ENCODE measurements at regions not wholly inside any gene's neighbourhood (a gene's known extent, or its start where the extent isn't known, plus 50 kb on each side); places are given as distances from the start of the nearest gene placed in this dataset.
A peak's percentile ranks its signal among the peaks of the same experiment; 100 is the strongest.

DNA sequence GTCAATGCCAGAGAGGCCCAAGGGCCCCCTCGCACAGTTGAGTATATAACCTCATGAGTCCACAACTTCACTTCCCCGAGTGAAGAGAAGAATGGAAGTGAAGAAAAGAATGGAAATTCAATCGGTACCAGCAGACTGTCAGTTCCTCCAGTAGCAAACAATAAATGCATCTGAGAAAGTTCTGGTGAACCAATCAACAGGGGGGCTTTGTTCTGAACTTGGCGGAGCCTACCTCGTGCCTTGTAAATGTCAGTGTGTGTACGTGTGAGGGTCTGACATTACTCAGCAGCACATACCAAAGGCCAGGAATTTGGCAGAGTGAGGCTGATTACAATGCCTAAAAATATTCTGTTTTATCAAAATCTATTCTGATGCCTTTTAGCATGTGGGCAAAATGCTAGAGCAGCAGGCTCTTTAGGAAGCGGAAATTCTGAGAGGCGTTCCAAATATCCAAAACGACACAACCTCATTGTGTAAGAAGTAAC lies 238.5 kb downstream of the LTN1 start:
- Histone ChIP-seq H3K27me3 (no peaks in the 10 kb centered on the region), H3K27ac (peak overlapping the region; percentile 58 to 80 (median 69)), H3K4me1 (peaks cover 0 to 9% (median 2%) of the 10 kb centered on the region in 4 donors), H3K36me3 (no peaks in the 10 kb centered on the region), H3K4me3 (no peak overlapping the region), H3K9me3 (no peaks in the 10 kb centered on the region)
- in situ Hi-C loops (cut with MboI; ENCODE audit: low pct_ligation_motif_present in 1 of 4, low pct_unique_long_range_greater_than_20kb in 1 of 4, low sequenced_read_pairs in 3 of 4) (no loop called here), intact Hi-C loops (cut with DNase I; ENCODE audit: low total_unique reads) (no loop called here)
- DNase-seq: peak; percentile 8
- WGBS, 2 donors (ENCODE audit: low coverage in 1 of 2): 57 to 67% methylated on average over 8 to 9 of the region's 9 CpGs
- TF ChIP-seq EP300 (IDR thresholded peaks at IDR 0.05; ENCODE audit: low read depth) (peak; percentile 55), CTCF (IDR thresholded peaks at IDR 0.05) (no peak), POLR2A (IDR thresholded peaks at IDR 0.05) (no peak), POLR2AphosphoS5 (IDR thresholded peaks at IDR 0.05) (peak in 2 of 3 donors; percentile 71 to 85)

DNA sequence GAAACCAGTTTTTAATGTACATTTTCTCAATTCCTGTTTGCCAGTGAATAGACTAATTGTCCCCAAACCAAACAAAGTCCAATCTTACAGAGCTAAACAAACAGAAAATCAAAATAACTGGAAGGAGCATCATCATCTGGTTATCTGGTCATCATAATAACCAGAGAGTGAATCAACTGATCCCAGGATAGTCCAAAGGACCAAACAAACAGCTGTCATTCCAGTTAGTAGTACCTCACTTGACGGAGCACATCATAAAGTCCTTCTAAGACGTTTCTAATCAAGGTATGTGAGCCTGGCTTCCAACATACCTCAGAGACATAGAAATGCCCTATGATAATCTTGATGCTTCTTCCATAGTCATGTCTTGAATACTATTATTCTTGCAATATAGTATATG lies 240.5 kb downstream of the LTN1 start:
- in situ Hi-C loops (cut with MboI; ENCODE audit: low pct_ligation_motif_present in 1 of 4, low pct_unique_long_range_greater_than_20kb in 1 of 4, low sequenced_read_pairs in 3 of 4) (no loop called here), intact Hi-C loops (cut with DNase I; ENCODE audit: low total_unique reads) (no loop called here)
- Histone ChIP-seq H3K36me3 (no peaks in the 10 kb centered on the region), H3K27ac (no peak overlapping the region), H3K9me3 (no peaks in the 10 kb centered on the region), H3K27me3 (no peaks in the 10 kb centered on the region), H3K4me1 (peaks cover 0 to 9% (median 2%) of the 10 kb centered on the region in 4 donors), H3K4me3 (no peak overlapping the region)
- TF ChIP-seq EP300 (IDR thresholded peaks at IDR 0.05; ENCODE audit: low read depth): no peak
- no peak for TF ChIP-seq CTCF (IDR thresholded peaks at IDR 0.05)
- TF ChIP-seq POLR2A (IDR thresholded peaks at IDR 0.05): no peak
- no peak for TF ChIP-seq POLR2AphosphoS5 (IDR thresholded peaks at IDR 0.05)
- DNase-seq: no peak
- 60 to 67% methylated on average over 1 to 2 of the region's 2 CpGs for WGBS, 2 donors (ENCODE audit: low coverage in 1 of 2)

GRCh38 chr21:28751176-28751575 lies 241.5 kb downstream of the LTN1 start:
- DNase-seq: no peak
- no peak overlapping the region for H3K27ac ChIP-seq
- no peaks in the 10 kb centered on the region for H3K27me3 ChIP-seq
- H3K4me1 ChIP-seq: peaks cover 0 to 9% (median 2%) of the 10 kb centered on the region in 4 donors
- in situ Hi-C loops (cut with MboI; ENCODE audit: low pct_ligation_motif_present in 1 of 4, low pct_unique_long_range_greater_than_20kb in 1 of 4, low sequenced_read_pairs in 3 of 4) (no loop called here), intact Hi-C loops (cut with DNase I; ENCODE audit: low total_unique reads) (no loop called here)
- TF ChIP-seq EP300 (IDR thresholded peaks at IDR 0.05; ENCODE audit: low read depth) (no peak), POLR2A (IDR thresholded peaks at IDR 0.05) (no peak), POLR2AphosphoS5 (IDR thresholded peaks at IDR 0.05) (no peak), CTCF (IDR thresholded peaks at IDR 0.05) (no peak)
- no peaks in the 10 kb centered on the region for H3K36me3 ChIP-seq
- no peak overlapping the region for H3K4me3 ChIP-seq
- WGBS, 2 donors (ENCODE audit: low coverage in 1 of 2): 67 to 86% methylated on average over 1 to 3 of the region's 3 CpGs
- H3K9me3 ChIP-seq: no peaks in the 10 kb centered on the region

DNA sequence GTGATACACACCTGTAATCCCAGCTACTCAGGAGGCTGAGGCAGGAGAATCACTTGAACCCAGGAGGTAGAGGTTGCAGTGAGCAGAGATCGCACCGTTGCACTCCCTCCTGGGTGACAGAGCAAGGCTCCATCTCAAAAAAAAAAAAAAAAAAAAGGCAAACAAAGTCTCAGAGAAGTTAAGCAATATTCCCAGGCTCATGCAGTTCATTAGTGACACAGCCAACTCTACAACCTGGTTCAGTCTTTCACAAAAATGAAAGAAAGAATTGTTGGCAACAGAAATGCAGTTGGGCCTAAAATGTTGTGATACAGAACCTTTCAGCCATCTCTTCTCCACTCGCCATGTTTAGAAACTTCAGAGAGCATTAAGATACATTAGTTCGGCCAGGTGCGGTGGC lies 242.1 kb downstream of the LTN1 start:
- no peaks in the 10 kb centered on the region for H3K9me3 ChIP-seq
- H3K36me3 ChIP-seq: no peaks in the 10 kb centered on the region
- no peak overlapping the region for H3K4me3 ChIP-seq
- in situ Hi-C loops (cut with MboI; ENCODE audit: low pct_ligation_motif_present in 1 of 4, low pct_unique_long_range_greater_than_20kb in 1 of 4, low sequenced_read_pairs in 3 of 4): no loop called here
- no peaks in the 10 kb centered on the region for H3K27me3 ChIP-seq
- 92 to 100% methylated on average over 3 to 5 of the region's 5 CpGs for WGBS, 2 donors (ENCODE audit: low coverage in 1 of 2)
- intact Hi-C loops (cut with DNase I; ENCODE audit: low total_unique reads): no loop called here
- H3K27ac ChIP-seq: no peak overlapping the region
- DNase-seq: no peak
- peaks cover 0 to 9% (median 2%) of the 10 kb centered on the region in 4 donors for H3K4me1 ChIP-seq
- TF ChIP-seq POLR2A (IDR thresholded peaks at IDR 0.05) (no peak), EP300 (IDR thresholded peaks at IDR 0.05; ENCODE audit: low read depth) (no peak), POLR2AphosphoS5 (IDR thresholded peaks at IDR 0.05) (no peak), CTCF (IDR thresholded peaks at IDR 0.05) (no peak)

Data from transverse colon (tissue), 4 donors.